ENCODE measurements at regions not wholly inside any gene's neighbourhood (a gene's known extent, or its start where the extent isn't known, plus 50 kb on each side); places are given as distances from the start of the nearest gene placed in this dataset.

DNA sequence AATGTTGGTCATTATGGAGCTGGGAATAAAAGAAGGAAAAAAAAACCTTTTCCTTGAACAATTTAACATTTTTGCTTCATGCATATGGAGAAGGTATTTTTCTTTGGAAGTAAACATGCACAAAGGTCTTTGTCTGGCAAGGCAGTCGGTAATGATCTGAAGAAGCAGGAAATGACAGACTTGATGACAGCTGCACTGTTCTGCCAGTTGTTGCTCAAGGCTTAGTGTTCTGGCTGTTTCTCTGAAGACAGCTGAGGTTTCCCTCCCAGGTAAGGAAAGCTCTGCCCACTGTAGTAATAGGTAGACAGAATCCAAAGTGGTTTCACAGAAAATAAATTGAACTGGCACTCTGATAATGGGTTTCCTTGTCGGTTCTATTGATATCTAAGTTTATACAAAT is 308.4 kb upstream of the GCFC2 start:
- peaks cover 4% of the 10 kb centered on the region for H3K9me3 Mint-ChIP-seq
- H3K27ac Mint-ChIP-seq = no peak overlapping the region
- ATAC-seq (ENCODE audit: poor library complexity) (no peak), DNase-seq (no peak)
- Histone ChIP-seq H3K4me3 (ENCODE audit: low read length) (no peak overlapping the region), H3K4me1 (ENCODE audit: insufficient read depth, low read length) (no peaks in the 10 kb centered on the region), H3K27me3 (ENCODE audit: control insufficient read depth in 1 of 2, insufficient read depth in 2 of 2, low read length in 2 of 2) (no peaks in the 10 kb centered on the region), H3K9me3 (ENCODE audit: control insufficient read depth in 1 of 2, insufficient read depth in 1 of 2, low read length in 2 of 2) (no peaks in the 10 kb centered on the region), H3K27ac (ENCODE audit: low read depth in 1 of 2, low read length in 2 of 2) (no peak overlapping the region), H3K36me3 (ENCODE audit: insufficient read depth, low read length) (no peaks in the 10 kb centered on the region)
- no peak overlapping the region for H3K4me3 Mint-ChIP-seq
- intact Hi-C loops (cut with DNase I, micrococcal nuclease) = no loop called here
- TF ChIP-seq, protein P1, sequence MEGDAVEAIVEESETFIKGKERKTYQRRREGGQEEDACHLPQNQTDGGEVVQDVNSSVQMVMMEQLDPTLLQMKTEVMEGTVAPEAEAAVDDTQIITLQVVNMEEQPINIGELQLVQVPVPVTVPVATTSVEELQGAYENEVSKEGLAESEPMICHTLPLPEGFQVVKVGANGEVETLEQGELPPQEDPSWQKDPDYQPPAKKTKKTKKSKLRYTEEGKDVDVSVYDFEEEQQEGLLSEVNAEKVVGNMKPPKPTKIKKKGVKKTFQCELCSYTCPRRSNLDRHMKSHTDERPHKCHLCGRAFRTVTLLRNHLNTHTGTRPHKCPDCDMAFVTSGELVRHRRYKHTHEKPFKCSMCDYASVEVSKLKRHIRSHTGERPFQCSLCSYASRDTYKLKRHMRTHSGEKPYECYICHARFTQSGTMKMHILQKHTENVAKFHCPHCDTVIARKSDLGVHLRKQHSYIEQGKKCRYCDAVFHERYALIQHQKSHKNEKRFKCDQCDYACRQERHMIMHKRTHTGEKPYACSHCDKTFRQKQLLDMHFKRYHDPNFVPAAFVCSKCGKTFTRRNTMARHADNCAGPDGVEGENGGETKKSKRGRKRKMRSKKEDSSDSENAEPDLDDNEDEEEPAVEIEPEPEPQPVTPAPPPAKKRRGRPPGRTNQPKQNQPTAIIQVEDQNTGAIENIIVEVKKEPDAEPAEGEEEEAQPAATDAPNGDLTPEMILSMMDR (IDR thresholded peaks at IDR 0.05) = no peak
- ChIA-PET CTCF (no interaction called here), POLR2A (no interaction called here)
- no peaks in the 10 kb centered on the region for H3K27me3 Mint-ChIP-seq
- H3K36me3 Mint-ChIP-seq (ENCODE audit: low read depth) = no peaks in the 10 kb centered on the region
- H3K4me1 Mint-ChIP-seq (ENCODE audit: low read depth) = no peaks in the 10 kb centered on the region

DNA sequence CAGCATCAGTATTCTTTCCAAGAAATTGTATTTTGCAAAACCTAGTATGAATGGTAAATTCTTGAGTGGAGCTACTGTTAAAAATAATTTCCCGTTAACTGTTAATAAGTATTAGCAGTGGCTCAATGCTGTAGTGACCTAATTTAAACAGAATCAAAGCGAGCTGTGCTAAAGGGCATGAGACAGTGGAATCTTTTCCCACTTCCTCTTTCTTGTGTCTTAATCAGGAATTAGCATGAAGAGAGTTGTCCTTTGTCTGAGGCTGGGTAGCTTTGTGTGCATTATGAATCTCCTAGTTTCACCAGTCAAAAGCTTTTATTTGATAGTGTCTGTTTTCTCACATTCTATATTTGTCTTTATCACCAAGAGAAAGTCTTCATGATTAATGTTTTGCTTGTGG is 298.8 kb upstream of the GCFC2 start:
- TF ChIP-seq, protein P1 (IDR thresholded peaks at IDR 0.05) = no peak
- no peaks in the 10 kb centered on the region for H3K36me3 Mint-ChIP-seq (ENCODE audit: low read depth)
- intact Hi-C loops (cut with DNase I, micrococcal nuclease) = no loop called here
- Histone ChIP-seq H3K4me1 (ENCODE audit: insufficient read depth, low read length) (no peaks in the 10 kb centered on the region), H3K27me3 (ENCODE audit: control insufficient read depth in 1 of 2, insufficient read depth in 2 of 2, low read length in 2 of 2) (no peaks in the 10 kb centered on the region), H3K4me3 (ENCODE audit: low read length) (no peak overlapping the region), H3K36me3 (ENCODE audit: insufficient read depth, low read length) (no peaks in the 10 kb centered on the region), H3K27ac (ENCODE audit: low read depth in 1 of 2, low read length in 2 of 2) (no peak overlapping the region), H3K9me3 (ENCODE audit: control insufficient read depth in 1 of 2, insufficient read depth in 1 of 2, low read length in 2 of 2) (no peaks in the 10 kb centered on the region)
- ATAC-seq (ENCODE audit: poor library complexity) (no peak), DNase-seq (no peak)
- H3K4me1 Mint-ChIP-seq (ENCODE audit: low read depth) = no peaks in the 10 kb centered on the region
- H3K27me3 Mint-ChIP-seq = no peaks in the 10 kb centered on the region
- H3K27ac Mint-ChIP-seq = no peak overlapping the region
- ChIA-PET CTCF (no interaction called here), POLR2A (no interaction called here)
- peaks cover 6% of the 10 kb centered on the region for H3K9me3 Mint-ChIP-seq
- no peak overlapping the region for H3K4me3 Mint-ChIP-seq

DNA sequence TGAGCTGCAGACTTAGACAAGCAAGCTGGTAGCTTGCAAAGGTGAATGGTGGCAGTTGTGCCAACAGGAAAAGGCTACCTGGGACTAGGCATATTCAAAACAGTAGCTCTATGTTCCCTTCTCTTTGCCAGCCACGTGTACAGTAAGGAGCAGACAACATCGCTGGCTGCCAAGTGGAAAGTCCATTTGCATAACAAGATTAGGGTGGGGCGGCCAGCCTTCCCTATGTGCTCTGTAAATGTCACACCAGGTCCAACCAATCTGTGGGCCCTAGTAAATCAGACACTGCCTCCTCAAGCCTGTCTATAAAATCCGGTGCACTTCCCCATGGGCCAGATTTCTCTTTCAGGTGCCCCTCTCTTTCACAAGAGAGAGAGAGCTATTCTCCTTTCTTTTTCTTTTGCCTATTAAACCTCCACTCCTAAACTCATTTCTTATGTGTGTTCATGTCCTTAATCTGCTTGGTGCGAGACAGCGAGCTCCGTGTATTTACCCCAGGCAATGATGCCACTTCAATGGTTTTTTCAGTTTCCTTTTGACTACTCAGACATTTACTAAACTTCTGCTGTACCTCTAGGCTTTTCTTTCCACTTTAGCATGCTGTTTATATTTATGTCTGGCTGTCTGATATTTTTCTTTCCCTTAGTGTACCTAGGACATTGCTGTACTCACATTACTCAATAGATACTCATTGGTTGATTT is 297.4 kb upstream of the GCFC2 start:
- H3K27me3 Mint-ChIP-seq = no peaks in the 10 kb centered on the region
- no peaks in the 10 kb centered on the region for H3K4me1 Mint-ChIP-seq (ENCODE audit: low read depth)
- Histone ChIP-seq H3K4me3 (ENCODE audit: low read length) (no peak overlapping the region), H3K4me1 (ENCODE audit: insufficient read depth, low read length) (no peaks in the 10 kb centered on the region), H3K9me3 (ENCODE audit: control insufficient read depth in 1 of 2, insufficient read depth in 1 of 2, low read length in 2 of 2) (no peaks in the 10 kb centered on the region), H3K36me3 (ENCODE audit: insufficient read depth, low read length) (no peaks in the 10 kb centered on the region), H3K27me3 (ENCODE audit: control insufficient read depth in 1 of 2, insufficient read depth in 2 of 2, low read length in 2 of 2) (no peaks in the 10 kb centered on the region), H3K27ac (ENCODE audit: low read depth in 1 of 2, low read length in 2 of 2) (no peak overlapping the region)
- intact Hi-C loops (cut with DNase I, micrococcal nuclease) = no loop called here
- H3K27ac Mint-ChIP-seq = no peak overlapping the region
- DNase-seq = no peak
- H3K36me3 Mint-ChIP-seq (ENCODE audit: low read depth) = no peaks in the 10 kb centered on the region
- TF ChIP-seq, protein P1 (IDR thresholded peaks at IDR 0.05) = no peak
- ATAC-seq (ENCODE audit: poor library complexity) = no peak
- H3K4me3 Mint-ChIP-seq = no peak overlapping the region
- ChIA-PET POLR2A (no interaction called here), CTCF (no interaction called here)
- H3K9me3 Mint-ChIP-seq = peaks cover 3% of the 10 kb centered on the region
